ENCODE measurements at regions not wholly inside any gene's neighbourhood (a gene's known extent, or its start where the extent isn't known, plus 50 kb on each side); places are given as distances from the start of the nearest gene placed in this dataset.

DNA sequence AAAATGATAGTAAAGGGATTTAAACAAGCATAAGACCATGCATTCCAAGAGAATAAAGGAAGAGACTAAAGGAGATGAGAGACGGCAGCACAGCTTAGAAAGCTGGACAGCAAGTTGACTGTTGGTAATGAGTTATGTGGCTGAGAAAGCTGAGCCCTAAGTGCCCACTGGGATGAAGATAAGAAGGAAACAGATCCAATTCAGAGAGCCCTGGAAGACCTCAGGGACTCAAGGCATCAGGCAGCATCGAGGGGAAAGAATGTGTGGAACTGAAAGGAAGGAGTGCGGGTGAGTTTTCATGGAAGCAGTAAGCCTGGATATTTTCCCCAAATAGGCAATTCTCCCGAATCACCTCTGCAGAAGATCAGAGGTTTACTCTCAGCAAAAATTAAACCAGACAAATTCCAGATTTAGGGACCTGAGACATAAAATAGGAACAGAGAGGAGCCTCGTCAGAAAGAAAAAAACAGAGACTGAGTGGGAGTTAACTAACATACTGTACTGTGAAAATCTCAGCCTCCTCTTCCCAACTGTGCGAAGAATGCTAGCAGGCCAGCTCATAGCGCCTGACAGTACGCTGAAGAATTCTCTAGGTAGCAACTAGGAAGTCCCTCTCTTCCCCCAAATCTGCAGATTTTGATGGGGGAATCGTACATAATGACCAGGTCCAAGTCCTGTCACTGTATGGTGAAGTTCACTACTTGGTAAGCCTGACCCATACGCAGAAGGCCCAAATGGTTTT is 187.7 kb upstream of the TAPT1 start:
- TF ChIP-seq FOXM1 (IDR thresholded peaks at IDR 0.05; ENCODE audit: borderline replicate concordance) (no peak), TARDBP (IDR thresholded peaks at IDR 0.05) (no peak), FOXA1 (IDR thresholded peaks at IDR 0.05) (no peak), BHLHE40 (IDR thresholded peaks at IDR 0.05; ENCODE audit: borderline replicate concordance) (no peak), ZNF384 (IDR thresholded peaks at IDR 0.05) (no peak), SUZ12 (IDR thresholded peaks at IDR 0.05) (no peak)
